ENCODE measurements at regions not wholly inside any gene's neighbourhood (a gene's known extent, or its start where the extent isn't known, plus 50 kb on each side); places are given as distances from the start of the nearest gene placed in this dataset.
"Not testable (repeated sequence)": the region's sequence is repeated elsewhere in the genome, so short reads cannot be mapped to it uniquely, and the experiment has no call there.

GRCh38 chr12:46477541-46477940 is 105.0 kb upstream of the SLC38A2 start:
- Histone ChIP-seq H3K36me3 (ENCODE audit: control insufficient read depth in 1 of 2, insufficient read depth in 2 of 2, low read length in 2 of 2) (no peaks in the 10 kb centered on the region), H3K4me3 (ENCODE audit: low read depth in 1 of 2, low read length in 2 of 2) (no peak overlapping the region), H3K27me3 (ENCODE audit: control insufficient read depth in 1 of 2, insufficient read depth in 2 of 2, low read length in 2 of 2) (no peaks in the 10 kb centered on the region), H3K27ac (ENCODE audit: low read depth, low read length) (no peak overlapping the region), H3K9me3 (ENCODE audit: control insufficient read depth in 1 of 2, low read length in 2 of 2) (no peaks in the 10 kb centered on the region), H3K4me1 (ENCODE audit: control insufficient read depth in 1 of 2, insufficient read depth in 2 of 2, low read length in 2 of 2) (peaks cover 17% of the 10 kb centered on the region in 2 donors), H3K9ac (ENCODE audit: low read depth in 1 of 2, low read length in 2 of 2) (no peak overlapping the region)

DNA sequence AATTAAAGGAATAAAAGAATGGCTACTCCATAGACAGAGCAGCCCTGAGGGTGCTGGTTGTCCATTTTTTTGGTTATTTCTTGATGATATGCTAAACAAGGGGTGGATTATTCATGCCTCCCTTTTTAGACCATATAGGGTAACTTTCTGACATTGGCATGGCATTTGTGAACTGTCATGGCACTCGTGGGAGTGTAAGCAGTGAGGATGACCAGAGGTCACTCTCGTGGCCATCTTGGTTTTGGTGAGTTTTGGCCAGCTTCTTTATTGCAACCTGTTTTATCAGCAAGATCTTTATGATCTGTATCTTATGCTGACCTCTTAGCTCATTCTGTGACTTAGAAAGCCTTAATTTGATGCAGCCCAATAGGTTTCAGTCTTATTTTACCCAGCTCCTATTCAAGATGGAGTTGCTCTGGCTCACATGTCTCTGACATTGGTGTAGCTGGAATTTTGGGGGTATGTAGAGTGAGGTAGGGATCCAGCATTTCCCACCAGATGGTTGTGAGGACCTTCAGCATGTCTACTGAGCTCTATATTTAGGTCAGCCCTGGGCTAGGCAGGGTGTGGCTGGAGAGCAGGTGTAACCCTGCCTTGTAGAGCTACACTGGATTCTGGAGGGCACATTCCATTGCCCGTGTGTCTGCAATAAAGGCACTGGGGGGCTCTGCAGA is 103.5 kb upstream of the SLC38A2 start:
- no peaks in the 10 kb centered on the region for H3K27me3 ChIP-seq (ENCODE audit: control insufficient read depth in 1 of 2, insufficient read depth in 2 of 2, low read length in 2 of 2)
- H3K9me3 ChIP-seq (ENCODE audit: control insufficient read depth in 1 of 2, low read length in 2 of 2) = no peaks in the 10 kb centered on the region
- H3K9ac ChIP-seq (ENCODE audit: low read depth in 1 of 2, low read length in 2 of 2) = no peak overlapping the region
- no peak overlapping the region for H3K4me3 ChIP-seq (ENCODE audit: low read depth in 1 of 2, low read length in 2 of 2)
- H3K4me1 ChIP-seq (ENCODE audit: control insufficient read depth in 1 of 2, insufficient read depth in 2 of 2, low read length in 2 of 2) = peaks cover 28 to 30% of the 10 kb centered on the region in 2 donors
- no peaks in the 10 kb centered on the region for H3K36me3 ChIP-seq (ENCODE audit: control insufficient read depth in 1 of 2, insufficient read depth in 2 of 2, low read length in 2 of 2)
- no peak overlapping the region for H3K27ac ChIP-seq (ENCODE audit: low read depth, low read length)

DNA sequence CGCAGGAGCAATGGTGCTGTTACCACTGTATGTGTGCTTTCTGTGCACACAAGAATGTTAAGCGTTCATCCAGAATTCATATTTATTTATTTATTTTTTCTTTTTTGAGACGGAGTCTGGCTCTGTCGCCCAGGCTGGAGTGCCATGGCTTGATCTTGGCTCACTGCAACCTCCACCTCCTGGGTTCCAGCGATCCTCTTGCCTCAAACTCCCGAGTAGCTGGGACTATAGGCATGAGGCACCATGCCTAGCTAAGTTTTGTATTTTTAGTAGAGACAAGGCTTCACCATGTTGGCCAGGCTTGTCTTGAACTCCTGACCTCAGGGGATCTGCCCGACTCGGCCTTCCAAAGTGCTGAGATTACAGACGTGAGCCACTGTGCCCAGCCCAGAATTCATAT is 101.8 kb upstream of the SLC38A2 start:
- H3K27ac ChIP-seq (ENCODE audit: low read depth, low read length) = not testable (repeated sequence)

DNA sequence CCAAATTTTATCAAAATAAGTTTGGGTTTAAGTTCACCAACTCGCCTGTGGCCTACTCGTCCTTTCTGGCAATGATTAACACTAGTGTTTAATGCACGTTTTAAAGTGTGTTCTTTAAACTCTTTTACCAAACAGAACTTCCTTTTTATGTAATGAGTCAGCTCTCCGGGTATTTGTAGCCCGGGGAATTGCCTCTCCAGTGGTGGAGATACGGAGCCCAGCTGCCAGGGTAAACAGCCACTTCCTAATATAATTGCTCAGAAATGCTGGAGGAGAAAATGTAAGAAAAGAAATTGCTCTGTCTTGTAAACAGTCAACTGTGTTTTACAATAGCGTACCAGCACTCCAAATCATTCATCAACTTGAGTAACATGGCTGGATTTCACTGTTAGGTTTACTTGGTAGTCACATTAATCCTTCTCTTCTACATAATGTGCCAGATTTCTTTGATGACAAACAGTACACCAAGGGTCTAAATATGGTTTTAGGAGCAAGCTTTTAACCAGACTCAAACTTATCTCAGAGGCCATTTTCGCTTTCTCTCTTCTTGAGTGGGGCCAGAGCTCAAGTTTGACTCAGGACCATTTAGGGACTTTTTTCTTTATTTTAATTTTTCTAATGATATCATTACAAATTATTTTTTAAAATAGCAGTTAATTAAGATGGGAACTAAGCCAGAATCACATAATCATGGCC is 101.2 kb upstream of the SLC38A2 start:
- no peaks in the 10 kb centered on the region for H3K36me3 ChIP-seq (ENCODE audit: control insufficient read depth in 1 of 2, insufficient read depth in 2 of 2, low read length in 2 of 2)
- H3K9ac ChIP-seq (ENCODE audit: low read depth in 1 of 2, low read length in 2 of 2) = peak overlapping the region in 1 of 2 donors; percentile 22
- no peaks in the 10 kb centered on the region for H3K9me3 ChIP-seq (ENCODE audit: control insufficient read depth in 1 of 2, low read length in 2 of 2)
- H3K4me3 ChIP-seq (ENCODE audit: low read depth in 1 of 2, low read length in 2 of 2) = peak overlapping the region in 1 of 2 donors; percentile 48
- no peaks in the 10 kb centered on the region for H3K27me3 ChIP-seq (ENCODE audit: control insufficient read depth in 1 of 2, insufficient read depth in 2 of 2, low read length in 2 of 2)
- H3K4me1 ChIP-seq (ENCODE audit: control insufficient read depth in 1 of 2, insufficient read depth in 2 of 2, low read length in 2 of 2) = peaks cover 30 to 33% of the 10 kb centered on the region in 2 donors
- peak overlapping the region; percentile 68 for H3K27ac ChIP-seq (ENCODE audit: low read depth, low read length)

More for the DNA sequence above, 101.8 kb upstream of the SLC38A2 start:
- not testable (repeated sequence) for H3K36me3 ChIP-seq (ENCODE audit: control insufficient read depth in 1 of 2, insufficient read depth in 2 of 2, low read length in 2 of 2); H3K9me3 ChIP-seq (ENCODE audit: control insufficient read depth in 1 of 2, low read length in 2 of 2); H3K9ac ChIP-seq (ENCODE audit: low read depth in 1 of 2, low read length in 2 of 2); H3K4me3 ChIP-seq (ENCODE audit: low read depth in 1 of 2, low read length in 2 of 2); H3K27me3 ChIP-seq (ENCODE audit: control insufficient read depth in 1 of 2, insufficient read depth in 2 of 2, low read length in 2 of 2)
- peaks cover 30 to 33% of the 10 kb centered on the region in 2 donors for H3K4me1 ChIP-seq (ENCODE audit: control insufficient read depth in 1 of 2, insufficient read depth in 2 of 2, low read length in 2 of 2)

DNA sequence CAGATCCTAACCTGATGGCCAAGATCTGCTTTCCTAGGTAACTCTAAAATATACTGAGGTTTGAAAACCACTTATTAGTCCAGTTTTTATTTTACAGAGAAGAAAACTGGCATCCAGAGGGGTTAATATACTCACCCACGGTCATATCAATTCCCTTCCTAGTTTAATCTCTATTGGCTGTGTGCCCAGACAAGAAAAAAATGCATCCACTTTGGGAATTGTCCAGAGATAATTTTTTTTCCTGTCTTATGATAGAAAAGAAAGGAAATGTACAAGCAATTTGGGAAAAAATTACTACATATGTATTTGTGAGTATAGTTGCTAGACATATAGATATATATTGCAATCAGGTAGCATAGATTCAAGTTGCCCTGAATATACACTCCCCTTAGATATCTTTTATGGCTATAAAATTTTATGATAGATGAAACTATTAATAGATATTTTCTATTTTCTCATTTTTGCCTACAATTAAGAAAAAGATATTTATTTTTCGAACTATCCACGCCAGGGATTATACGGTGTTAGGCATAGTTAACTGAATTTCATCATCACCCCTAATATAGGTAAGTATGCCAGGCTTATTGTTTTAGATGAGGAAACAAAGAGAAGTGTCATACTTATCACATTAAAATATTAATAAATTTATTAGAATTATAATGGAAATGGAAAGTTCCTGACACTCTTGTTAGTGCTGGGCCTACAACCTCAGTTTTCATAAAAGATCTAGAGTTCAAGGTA is 100.5 kb upstream of the SLC38A2 start:
- Histone ChIP-seq H3K4me1 (ENCODE audit: control insufficient read depth in 1 of 2, insufficient read depth in 2 of 2, low read length in 2 of 2) (peaks cover 30 to 33% of the 10 kb centered on the region in 2 donors), H3K36me3 (ENCODE audit: control insufficient read depth in 1 of 2, insufficient read depth in 2 of 2, low read length in 2 of 2) (no peaks in the 10 kb centered on the region), H3K4me3 (ENCODE audit: low read depth in 1 of 2, low read length in 2 of 2) (peak overlapping the region in 1 of 2 donors; percentile 48), H3K27ac (ENCODE audit: low read depth, low read length) (peak overlapping the region; percentile 68), H3K27me3 (ENCODE audit: control insufficient read depth in 1 of 2, insufficient read depth in 2 of 2, low read length in 2 of 2) (no peaks in the 10 kb centered on the region), H3K9me3 (ENCODE audit: control insufficient read depth in 1 of 2, low read length in 2 of 2) (no peaks in the 10 kb centered on the region), H3K9ac (ENCODE audit: low read depth in 1 of 2, low read length in 2 of 2) (no peak overlapping the region)

GRCh38 chr12:46472144-46472705 is 99.7 kb upstream of the SLC38A2 start:
- Histone ChIP-seq H3K9me3 (ENCODE audit: control insufficient read depth in 1 of 2, low read length in 2 of 2) (no peaks in the 10 kb centered on the region), H3K27me3 (ENCODE audit: control insufficient read depth in 1 of 2, insufficient read depth in 2 of 2, low read length in 2 of 2) (no peaks in the 10 kb centered on the region), H3K9ac (ENCODE audit: low read depth in 1 of 2, low read length in 2 of 2) (no peak overlapping the region), H3K36me3 (ENCODE audit: control insufficient read depth in 1 of 2, insufficient read depth in 2 of 2, low read length in 2 of 2) (no peaks in the 10 kb centered on the region), H3K4me1 (ENCODE audit: control insufficient read depth in 1 of 2, insufficient read depth in 2 of 2, low read length in 2 of 2) (peaks cover 30 to 33% of the 10 kb centered on the region in 2 donors), H3K27ac (ENCODE audit: low read depth, low read length) (no peak overlapping the region), H3K4me3 (ENCODE audit: low read depth in 1 of 2, low read length in 2 of 2) (no peak overlapping the region)

- Histone ChIP-seq H3K4me1 (ENCODE audit: control insufficient read depth in 1 of 2, insufficient read depth in 2 of 2, low read length in 2 of 2) (peaks cover 30 to 32% of the 10 kb centered on the region in 2 donors), H3K36me3 (ENCODE audit: control insufficient read depth in 1 of 2, insufficient read depth in 2 of 2, low read length in 2 of 2) (no peaks in the 10 kb centered on the region), H3K27me3 (ENCODE audit: control insufficient read depth in 1 of 2, insufficient read depth in 2 of 2, low read length in 2 of 2) (no peaks in the 10 kb centered on the region), H3K27ac (ENCODE audit: low read depth, low read length) (no peak overlapping the region), H3K4me3 (ENCODE audit: low read depth in 1 of 2, low read length in 2 of 2) (no peak overlapping the region), H3K9me3 (ENCODE audit: control insufficient read depth in 1 of 2, low read length in 2 of 2) (no peaks in the 10 kb centered on the region), H3K9ac (ENCODE audit: low read depth in 1 of 2, low read length in 2 of 2) (no peak overlapping the region)
These were observed 98.8 kb upstream of the SLC38A2 start for GRCh38 chr12:46471404-46471803.

DNA sequence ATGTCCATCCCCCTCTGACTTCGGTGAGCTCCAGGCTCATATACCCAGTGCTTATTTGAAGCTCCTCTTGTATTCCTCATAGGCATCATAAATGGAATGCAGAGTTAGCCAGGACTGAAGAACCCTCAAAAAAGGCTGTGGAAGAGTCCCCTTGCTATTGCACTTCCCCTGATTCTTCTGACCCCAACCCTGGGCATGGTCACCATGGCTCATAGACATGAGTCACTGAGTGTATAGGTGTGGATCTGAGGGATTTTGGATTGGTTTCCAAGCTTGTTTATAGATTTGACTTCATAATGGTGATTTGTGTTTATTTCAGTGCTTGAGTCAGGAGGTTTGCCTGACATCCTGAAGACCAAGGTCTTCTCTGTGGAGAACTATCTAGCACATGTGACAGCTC is 98.4 kb upstream of the SLC38A2 start:
- Histone ChIP-seq H3K27ac (ENCODE audit: low read depth, low read length) (no peak overlapping the region), H3K27me3 (ENCODE audit: control insufficient read depth in 1 of 2, insufficient read depth in 2 of 2, low read length in 2 of 2) (no peaks in the 10 kb centered on the region), H3K4me1 (ENCODE audit: control insufficient read depth in 1 of 2, insufficient read depth in 2 of 2, low read length in 2 of 2) (peaks cover 28 to 30% of the 10 kb centered on the region in 2 donors), H3K36me3 (ENCODE audit: control insufficient read depth in 1 of 2, insufficient read depth in 2 of 2, low read length in 2 of 2) (no peaks in the 10 kb centered on the region), H3K9me3 (ENCODE audit: control insufficient read depth in 1 of 2, low read length in 2 of 2) (no peaks in the 10 kb centered on the region), H3K9ac (ENCODE audit: low read depth in 1 of 2, low read length in 2 of 2) (no peak overlapping the region), H3K4me3 (ENCODE audit: low read depth in 1 of 2, low read length in 2 of 2) (no peak overlapping the region)

- Histone ChIP-seq H3K27me3 (ENCODE audit: control insufficient read depth in 1 of 2, insufficient read depth in 2 of 2, low read length in 2 of 2) (no peaks in the 10 kb centered on the region), H3K9me3 (ENCODE audit: control insufficient read depth in 1 of 2, low read length in 2 of 2) (no peaks in the 10 kb centered on the region), H3K27ac (ENCODE audit: low read depth, low read length) (no peak overlapping the region), H3K4me3 (ENCODE audit: low read depth in 1 of 2, low read length in 2 of 2) (no peak overlapping the region), H3K9ac (ENCODE audit: low read depth in 1 of 2, low read length in 2 of 2) (no peak overlapping the region), H3K36me3 (ENCODE audit: control insufficient read depth in 1 of 2, insufficient read depth in 2 of 2, low read length in 2 of 2) (no peaks in the 10 kb centered on the region), H3K4me1 (ENCODE audit: control insufficient read depth in 1 of 2, insufficient read depth in 2 of 2, low read length in 2 of 2) (peaks cover 28 to 30% of the 10 kb centered on the region in 2 donors)
These were observed 97.6 kb upstream of the SLC38A2 start for GRCh38 chr12:46470036-46470627.

Data from duodenal mucosa (tissue), 2 donors.